SK-N-MC (cell line): ENCODE measurements at regions not wholly inside any gene's neighbourhood (a gene's known extent, or its start where the extent isn't known, plus 50 kb on each side); places are given as distances from the start of the nearest gene placed in this dataset.

Experiments
- EZH2 ChIP-seq: fragments of 200-600 bp; sonication (generic); IDR thresholded peaks from one replicate; pipeline ENCODE4 v1.6.1; 2017; ENCODE audit warnings: antibody characterized with exemption
- FOXP2 ChIP-seq: optimal IDR thresholded peaks from 2 replicates; pipeline ENCODE3; 2011; ENCODE audit warnings: mild to moderate bottlenecking, moderate library complexity; ENCODE audit not compliant: insufficient read depth; ENCODE audit errors: extremely low read length, control extremely low read depth
- POLR2AphosphoS5 ChIP-seq: IDR thresholded peaks from 2 replicates; pipeline ENCODE4 v1.6.1; 2012; ENCODE audit warnings: mild to moderate bottlenecking, low read depth, low read length, borderline replicate concordance

DNA sequence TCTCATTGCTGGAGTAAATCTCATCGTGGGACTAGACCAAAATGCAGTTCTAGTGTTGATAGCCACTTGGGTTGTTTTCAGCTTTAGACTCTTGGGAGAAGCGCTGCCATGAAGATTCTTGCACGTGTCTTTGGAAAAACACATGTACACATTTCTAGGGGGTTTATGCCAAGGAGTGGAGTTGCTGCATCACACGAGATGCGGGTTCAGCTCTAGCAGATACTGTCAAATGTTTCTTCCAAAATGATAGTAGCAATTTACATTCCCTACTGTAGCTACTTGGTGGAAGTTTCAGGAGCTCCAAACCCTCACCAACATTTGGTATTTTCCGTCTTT lies 52.3 kb upstream of the CPLX2 start:
- TF ChIP-seq POLR2AphosphoS5 (no peak), EZH2 (peak; percentile 40), FOXP2 (no peak)
